ENCODE measurements at regions not wholly inside any gene's neighbourhood (a gene's known extent, or its start where the extent isn't known, plus 50 kb on each side); places are given as distances from the start of the nearest gene placed in this dataset.

DNA sequence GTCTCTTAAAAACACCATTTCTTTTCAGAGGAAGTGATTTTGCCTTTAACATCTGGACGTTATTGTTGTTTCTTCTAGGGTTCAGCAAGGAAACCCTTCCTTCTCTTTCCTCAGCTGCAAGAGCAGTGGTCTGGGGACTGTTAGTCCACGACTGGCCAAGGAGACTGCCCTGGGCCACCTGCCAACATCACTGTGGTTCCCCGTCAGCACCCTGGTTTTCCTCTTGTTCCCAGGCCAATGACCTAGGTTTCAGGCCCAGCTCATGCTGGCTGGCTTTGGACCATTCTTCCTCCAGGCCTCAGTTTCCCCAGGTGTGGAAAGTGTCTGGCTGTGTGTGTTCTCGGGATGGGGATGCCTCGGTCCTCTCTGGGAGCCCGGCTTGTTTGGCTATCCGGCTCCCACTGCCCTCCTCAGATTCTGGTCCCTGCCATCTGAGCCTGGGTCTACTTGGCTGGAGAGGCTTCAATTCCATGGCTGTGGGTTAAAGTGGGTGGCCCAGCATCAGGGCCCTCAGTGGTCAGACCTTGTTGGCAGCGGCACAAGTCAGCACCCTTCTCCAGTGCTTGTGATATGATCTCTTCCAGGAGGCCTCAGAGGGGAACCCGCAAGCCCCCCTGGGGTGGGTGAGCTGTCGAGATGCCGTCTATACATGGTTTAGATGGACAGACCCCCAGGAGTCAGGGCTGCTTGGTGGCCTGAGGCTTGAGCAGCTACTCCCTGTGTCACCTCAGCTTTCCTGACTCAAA, 234.3 kb upstream of the HS6ST1 start:
- no peak for TF ChIP-seq EZH2phosphoT487 (IDR thresholded peaks at IDR 0.05)
- TF ChIP-seq, protein P1, sequence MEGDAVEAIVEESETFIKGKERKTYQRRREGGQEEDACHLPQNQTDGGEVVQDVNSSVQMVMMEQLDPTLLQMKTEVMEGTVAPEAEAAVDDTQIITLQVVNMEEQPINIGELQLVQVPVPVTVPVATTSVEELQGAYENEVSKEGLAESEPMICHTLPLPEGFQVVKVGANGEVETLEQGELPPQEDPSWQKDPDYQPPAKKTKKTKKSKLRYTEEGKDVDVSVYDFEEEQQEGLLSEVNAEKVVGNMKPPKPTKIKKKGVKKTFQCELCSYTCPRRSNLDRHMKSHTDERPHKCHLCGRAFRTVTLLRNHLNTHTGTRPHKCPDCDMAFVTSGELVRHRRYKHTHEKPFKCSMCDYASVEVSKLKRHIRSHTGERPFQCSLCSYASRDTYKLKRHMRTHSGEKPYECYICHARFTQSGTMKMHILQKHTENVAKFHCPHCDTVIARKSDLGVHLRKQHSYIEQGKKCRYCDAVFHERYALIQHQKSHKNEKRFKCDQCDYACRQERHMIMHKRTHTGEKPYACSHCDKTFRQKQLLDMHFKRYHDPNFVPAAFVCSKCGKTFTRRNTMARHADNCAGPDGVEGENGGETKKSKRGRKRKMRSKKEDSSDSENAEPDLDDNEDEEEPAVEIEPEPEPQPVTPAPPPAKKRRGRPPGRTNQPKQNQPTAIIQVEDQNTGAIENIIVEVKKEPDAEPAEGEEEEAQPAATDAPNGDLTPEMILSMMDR (IDR thresholded peaks at IDR 0.05) = no peak

Measured in neural progenitor cell (in vitro differentiated cells).